ENCODE measurements at regions not wholly inside any gene's neighbourhood (a gene's known extent, or its start where the extent isn't known, plus 50 kb on each side); places are given as distances from the start of the nearest gene placed in this dataset.

DNA sequence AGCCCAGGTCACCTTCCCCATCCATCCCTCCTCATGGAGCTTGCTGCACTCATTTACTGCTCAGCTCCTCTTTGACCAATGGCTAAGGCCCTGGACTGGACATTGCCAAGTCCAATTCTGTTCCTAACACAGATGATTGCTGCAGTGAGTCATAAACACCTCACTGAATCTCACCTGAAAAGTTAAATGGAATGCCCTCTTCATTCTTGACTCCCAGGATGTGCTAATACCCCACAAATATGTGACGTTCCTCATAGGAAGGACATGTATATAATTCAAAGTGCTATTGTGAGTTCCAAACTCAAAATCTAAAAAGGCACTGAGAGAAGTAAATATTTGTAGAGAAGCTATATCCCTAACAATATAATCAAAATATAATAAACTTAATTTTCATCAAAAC is 73.5 kb upstream of the DLX6 start:
- DNase-seq = no peak

DNA sequence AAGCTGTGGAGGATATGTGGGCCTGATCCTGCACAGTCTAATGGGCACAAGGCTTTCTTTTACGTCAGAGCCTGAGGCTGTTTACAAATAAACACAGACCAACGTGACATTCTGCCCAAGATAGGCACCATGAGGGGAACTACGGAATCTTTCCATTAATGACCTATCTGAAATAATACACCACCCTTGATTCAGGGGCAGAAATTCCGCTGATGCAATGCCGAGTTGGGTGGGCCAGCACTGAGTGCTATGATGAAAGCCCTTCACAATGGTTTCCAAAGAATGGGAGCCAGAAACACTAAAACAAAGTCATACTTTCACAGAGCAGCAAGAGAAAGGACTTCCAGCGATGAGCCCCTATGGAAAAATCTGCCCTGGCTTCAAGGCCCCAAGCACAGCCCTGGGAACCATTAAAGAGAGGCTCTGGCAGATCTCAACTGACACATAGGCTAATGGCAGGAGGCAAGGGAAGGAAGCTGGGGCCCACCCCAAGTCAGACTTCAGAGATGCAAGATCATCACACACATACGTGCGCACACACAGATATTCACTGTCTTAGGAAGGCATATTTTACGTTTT is 72.2 kb upstream of the DLX6 start:
- no peak for DNase-seq

DNA sequence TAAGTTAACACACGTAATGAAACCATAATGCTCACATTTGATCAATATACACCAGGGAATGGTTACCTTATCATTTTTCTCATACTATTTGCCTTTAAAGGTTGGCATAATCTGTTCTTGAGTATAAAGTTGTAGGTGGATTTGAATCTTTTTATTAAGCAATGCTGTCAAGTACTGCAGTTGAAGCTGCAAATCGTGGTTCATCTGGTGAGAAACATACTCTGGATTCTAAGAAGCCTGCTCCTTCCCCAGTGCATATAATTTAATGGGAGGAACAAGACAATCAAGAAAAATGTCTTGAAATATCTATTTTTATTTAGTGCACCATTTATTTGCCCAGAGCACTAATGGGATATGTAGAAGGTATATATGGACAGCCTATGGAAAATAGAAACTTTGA is 68.7 kb upstream of the DLX6 start:
- DNase-seq = no peak

DNA sequence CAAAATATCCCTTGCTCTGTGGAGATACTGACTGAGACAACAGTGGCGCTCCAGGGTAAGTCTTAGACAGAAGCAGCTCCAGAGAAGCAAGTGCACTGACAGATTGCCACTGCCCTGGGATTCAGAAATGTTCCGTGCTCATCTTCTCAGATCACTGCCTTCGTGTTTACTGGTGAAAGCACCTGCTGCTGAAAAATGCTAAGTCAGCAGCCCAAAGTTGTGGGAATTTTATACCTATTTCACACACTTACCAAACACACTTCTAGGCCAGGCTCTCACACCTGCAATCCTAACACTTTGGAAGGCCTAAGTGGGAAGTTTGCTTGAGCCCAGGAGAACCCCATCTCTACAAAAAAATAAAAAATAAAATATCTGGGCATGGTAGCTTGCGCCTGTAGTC is 63.2 kb upstream of the DLX6 start:
- DNase-seq = no peak

DNA sequence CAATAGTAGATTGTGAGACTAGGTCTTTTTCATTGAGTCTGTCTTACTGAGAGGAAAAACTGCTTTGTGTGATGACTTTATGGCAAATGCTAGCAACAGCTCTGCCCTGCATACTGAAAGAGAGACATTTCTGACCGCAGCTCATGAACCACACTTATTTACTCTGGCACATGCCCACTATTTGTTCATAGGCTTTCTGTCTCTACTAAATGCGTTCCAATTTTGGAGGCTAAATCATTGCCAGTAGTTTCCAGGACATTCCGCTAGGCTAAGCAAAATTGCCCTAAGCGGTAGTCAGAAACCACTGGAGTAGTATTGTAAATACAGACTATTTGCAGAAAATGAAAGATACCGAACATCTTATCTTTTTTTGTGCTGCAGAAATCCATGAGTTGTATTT is 55.6 kb upstream of the DLX6 start:
- no peak for DNase-seq

DNA sequence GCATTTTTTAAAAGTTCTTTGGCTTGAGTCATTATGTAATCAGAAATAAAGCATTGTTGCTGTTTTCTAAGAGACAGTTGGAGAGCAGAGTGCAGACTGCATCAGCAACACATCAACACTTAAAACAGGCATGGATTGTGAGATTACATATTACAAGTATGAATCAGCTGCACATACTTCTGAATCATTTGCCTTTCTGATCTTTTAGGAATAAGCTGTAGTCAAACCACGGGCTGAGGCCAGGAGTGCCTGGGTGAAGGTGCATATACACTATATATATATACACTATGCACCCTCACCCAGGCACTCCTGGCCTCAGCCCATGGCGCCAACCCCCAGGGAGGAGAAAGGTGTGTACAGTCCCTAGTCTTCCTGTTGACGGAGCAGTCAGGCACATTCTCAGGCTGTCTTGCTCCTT is 52.4 kb upstream of the DLX6 start:
- no peak for DNase-seq

DNA sequence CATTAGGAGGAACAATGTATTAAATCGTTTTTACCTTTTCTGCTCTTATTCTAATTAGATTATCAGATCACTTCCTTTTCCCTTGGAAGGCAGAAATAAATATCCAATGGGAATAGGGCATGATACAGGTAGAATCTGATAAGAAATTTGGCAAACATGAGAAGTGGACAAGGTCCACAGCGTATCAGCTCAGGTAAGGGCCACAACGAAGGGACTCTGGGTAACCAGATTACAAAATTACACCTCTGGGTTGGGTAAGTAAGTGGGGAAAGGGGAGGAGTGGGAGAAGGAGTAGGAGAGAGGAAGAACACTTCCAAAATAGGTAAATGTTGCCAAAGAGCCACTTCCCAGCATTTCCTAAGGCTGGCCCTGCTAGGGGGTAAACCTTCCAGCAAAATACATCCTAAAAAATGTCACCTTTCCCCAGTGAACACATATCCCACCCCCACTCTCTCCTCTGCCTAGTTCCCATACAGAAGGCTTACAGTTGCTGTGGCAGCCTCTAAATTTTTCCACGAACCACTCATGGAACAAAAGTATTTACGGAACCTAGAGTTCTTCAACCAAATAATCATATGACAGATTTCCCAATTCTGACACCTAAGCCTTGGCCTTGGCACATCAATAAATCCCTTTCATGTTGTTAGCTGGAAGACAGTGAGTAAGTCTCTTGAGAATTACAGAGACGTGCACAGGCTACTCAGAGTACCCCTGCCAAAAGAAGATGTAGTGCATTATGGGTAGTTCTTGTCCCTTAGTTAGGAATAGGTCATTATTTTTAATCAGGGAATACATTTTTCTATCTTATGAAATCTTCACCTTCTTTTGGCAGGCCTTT is 51.5 kb upstream of the DLX6 start:
- no peak for DNase-seq

All from NCI-H1930 (cell line).